Activated CD4-positive, alpha-beta T cell treated with anti-CD3 and anti-CD28 coated beads, Interleukin-2, Interleukin-4, amounts not matched to agents 100 ng/mL and 50 ng/mL, durations not matched to agents 16 hours and 8 hours (primary cell): ENCODE measurements at regions not wholly inside any gene's neighbourhood (a gene's known extent, or its start where the extent isn't known, plus 50 kb on each side); places are given as distances from the start of the nearest gene placed in this dataset.

Experiments
- DNase-seq: peaks from one replicate; pipeline ENCODE4 v3.0.0-alpha.2; 2020; ENCODE audit warnings: low spot score

DNA sequence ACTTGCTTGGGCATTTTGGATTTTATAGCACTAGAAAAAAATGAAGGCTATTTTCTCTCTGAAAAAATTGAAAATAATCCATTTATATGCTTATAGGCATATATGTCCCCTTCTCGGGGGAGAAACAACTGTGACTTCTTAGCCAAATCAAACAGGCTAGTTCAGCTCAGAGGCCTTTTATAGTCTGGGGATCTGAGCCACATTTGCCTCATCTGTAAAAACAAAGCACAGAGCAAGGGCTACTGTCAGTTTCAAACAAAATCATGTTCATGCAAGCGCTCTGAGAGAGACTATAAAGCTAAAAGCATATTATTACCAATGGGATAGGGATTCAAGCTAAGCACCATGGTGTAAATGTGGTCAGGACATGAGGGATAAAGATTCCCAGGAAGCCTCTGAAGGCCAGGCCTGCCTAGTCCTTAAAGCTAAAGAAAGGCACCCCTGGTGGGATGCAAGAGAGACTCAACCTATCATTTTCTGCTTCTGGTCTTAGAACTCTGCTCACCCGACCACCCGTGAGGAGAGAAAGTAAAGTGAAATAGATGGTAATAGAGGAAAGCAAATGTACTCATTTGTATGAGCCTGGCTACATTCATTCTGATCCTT, 51.0 kb upstream of the IL12A start:
- no peak for DNase-seq

DNA sequence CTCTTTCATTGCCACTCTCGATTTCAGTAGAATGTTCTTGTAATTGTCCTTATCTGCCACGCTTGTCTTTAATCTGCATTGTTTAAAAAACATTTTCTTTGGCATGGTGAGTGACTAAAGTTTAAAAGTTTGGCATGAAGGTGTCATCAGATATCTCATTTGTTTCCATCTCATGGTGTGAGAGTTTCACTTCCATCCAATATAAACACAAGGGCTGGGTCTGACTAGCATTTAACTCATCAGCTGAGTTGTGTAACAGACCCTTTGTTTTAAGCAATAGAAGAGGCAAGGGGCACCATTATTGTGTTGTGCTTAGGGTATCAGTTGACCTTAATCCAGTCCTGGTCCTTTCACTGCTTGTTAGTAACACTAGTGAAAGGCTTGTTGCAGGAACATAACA, 49.9 kb upstream of the IL12A start:
- DNase-seq: no peak
